Upper lobe of right lung (tissue), 1 donor: ENCODE measurements at regions not wholly inside any gene's neighbourhood (a gene's known extent, or its start where the extent isn't known, plus 50 kb on each side); places are given as distances from the start of the nearest gene placed in this dataset.

Experiments
- ATAC-seq: fragments of 200-7000 bp; cut with Tn5 transposase; one replicate; pipeline ENCODE4 v1.9.1; 2020; ENCODE audit warnings: mild to moderate bottlenecking, moderate library complexity
- DNase-seq: peaks from one replicate; pipeline ENCODE4 v3.0.0-alpha.2; 2020
- H3K27ac ChIP-seq: fragments of 200-600 bp; one replicate; pipeline ENCODE4 v1.8.0; 2022
- H3K27me3 ChIP-seq: fragments of 200-600 bp; one replicate; pipeline ENCODE4 v1.8.0; 2022; ENCODE audit warnings: mild to moderate bottlenecking
- H3K36me3 ChIP-seq: fragments of 200-600 bp; one replicate; pipeline ENCODE4 v1.8.0; 2022
- H3K4me1 ChIP-seq: fragments of 200-600 bp; one replicate; pipeline ENCODE4 v1.8.0; 2022
- H3K4me3 ChIP-seq: fragments of 200-600 bp; one replicate; pipeline ENCODE4 v1.8.0; 2022; ENCODE audit warnings: mild to moderate bottlenecking
- H3K9me3 ChIP-seq: fragments of 200-600 bp; one replicate; pipeline ENCODE4 v1.8.0; 2022
- CTCF ChIP-seq: fragments of 200-600 bp; IDR thresholded peaks from one replicate; pipeline ENCODE4 v1.8.0; 2022; ENCODE audit warnings: antibody characterized with exemption
- intact Hi-C: fragments of 100-400 bp; cut with DNase I; formaldehyde crosslinking; loops from one replicate; pipeline ENCODE4 v1.11.0; 2022
- donor health status: DM: no; HTN: yes; CAD: no; lungs with severe emphysema.

- no peak overlapping the region for H3K27ac ChIP-seq
- no peak for DNase-seq
- intact Hi-C loops, result no loop called here
- no peaks in the 10 kb centered on the region for H3K9me3 ChIP-seq
- H3K27me3 ChIP-seq, result no peaks in the 10 kb centered on the region
- no peaks in the 10 kb centered on the region for H3K36me3 ChIP-seq
- H3K4me3 ChIP-seq, result no peak overlapping the region
- no peak for TF ChIP-seq CTCF
- no peak for ATAC-seq
- H3K4me1 ChIP-seq, result no peaks in the 10 kb centered on the region
Measured at GRCh38 chr16:5841974-5842373, 744.4 kb upstream of the EEF2KMT start.

- DNase-seq, result no peak
- no peak overlapping the region for H3K4me3 ChIP-seq
- intact Hi-C loops, result no loop called here
- H3K27ac ChIP-seq, result no peak overlapping the region
- H3K9me3 ChIP-seq, result no peaks in the 10 kb centered on the region
- TF ChIP-seq CTCF, result no peak
- H3K4me1 ChIP-seq, result no peaks in the 10 kb centered on the region
- no peaks in the 10 kb centered on the region for H3K36me3 ChIP-seq
- no peaks in the 10 kb centered on the region for H3K27me3 ChIP-seq
- ATAC-seq, result no peak
Measured at GRCh38 chr16:5838725-5839124, 741.1 kb upstream of the EEF2KMT start.

- Histone ChIP-seq H3K27ac (no peak overlapping the region), H3K36me3 (no peaks in the 10 kb centered on the region), H3K4me3 (no peak overlapping the region), H3K4me1 (no peaks in the 10 kb centered on the region), H3K9me3 (no peaks in the 10 kb centered on the region), H3K27me3 (no peaks in the 10 kb centered on the region)
- no peak for TF ChIP-seq CTCF
- ATAC-seq, result no peak
- DNase-seq, result no peak
- intact Hi-C loops, result no loop called here
Measured at GRCh38 chr16:5838071-5838470, 740.5 kb upstream of the EEF2KMT start.

GRCh38 chr16:5837007-5837670 is 739.5 kb upstream of the EEF2KMT start:
- no peak for TF ChIP-seq CTCF
- ATAC-seq, result no peak
- no peak overlapping the region for H3K4me3 ChIP-seq

GRCh38 chr16:5835876-5836275 is 738.3 kb upstream of the EEF2KMT start:
- ATAC-seq, result peak; percentile 22
- intact Hi-C loops, result no loop called here
- Histone ChIP-seq H3K27me3 (no peaks in the 10 kb centered on the region), H3K9me3 (no peaks in the 10 kb centered on the region), H3K27ac (no peak overlapping the region), H3K4me1 (no peaks in the 10 kb centered on the region), H3K36me3 (no peaks in the 10 kb centered on the region), H3K4me3 (no peak overlapping the region)
- no peak for TF ChIP-seq CTCF
- no peak for DNase-seq

More at GRCh38 chr16:5837007-5837670, 739.5 kb upstream of the EEF2KMT start:
- Histone ChIP-seq H3K4me1 (no peaks in the 10 kb centered on the region), H3K27ac (no peak overlapping the region), H3K36me3 (no peaks in the 10 kb centered on the region), H3K27me3 (no peaks in the 10 kb centered on the region), H3K9me3 (no peaks in the 10 kb centered on the region)
- intact Hi-C loops, result no loop called here
- DNase-seq, result no peak

GRCh38 chr16:5826332-5826731 is 728.7 kb upstream of the EEF2KMT start:
- H3K4me1 ChIP-seq, result no peaks in the 10 kb centered on the region
- H3K9me3 ChIP-seq, result no peaks in the 10 kb centered on the region
- TF ChIP-seq CTCF, result no peak
- intact Hi-C loops, result no loop called here
- no peaks in the 10 kb centered on the region for H3K27me3 ChIP-seq
- H3K4me3 ChIP-seq, result no peak overlapping the region
- ATAC-seq (no peak), DNase-seq (no peak)
- H3K36me3 ChIP-seq, result no peaks in the 10 kb centered on the region
- no peak overlapping the region for H3K27ac ChIP-seq
